HepG2 (cell line): ENCODE measurements at regions not wholly inside any gene's neighbourhood (a gene's known extent, or its start where the extent isn't known, plus 50 kb on each side); places are given as distances from the start of the nearest gene placed in this dataset.

Source experiments
- ATAC-seq: fragments of 200-7000 bp; cut with Tn5 transposase; 3 replicates; pipeline ENCODE4 v1.9.1; 2020; ENCODE audit warnings: mild to moderate bottlenecking, moderate library complexity
- BruUV-seq: library from RNA; stranded (reverse); fragments of 400-500 nt; replicated peaks from 2 replicates; lab custom pipeline; 2021; lab: Mats Ljungman, UMichigan
- CTCF ChIA-PET: fragments of 300-600 bp; formaldehyde crosslinking; extraction: SDS; loops from one replicate; lab custom pipeline; 2021; ENCODE audit warnings: low total read pairs, inconsistent platforms, low intra/inter-chr PET ratio; lab: Yijun Ruan, JAX
- POLR2A ChIA-PET: fragments of 350-600 bp; sonication (Branson Sonifier 250); formaldehyde crosslinking; loops from one replicate; lab custom pipeline; 2020; ENCODE audit warnings: antibody characterized with exemption, inconsistent platforms; lab: Yijun Ruan, JAX
- DNase-seq: peaks from one replicate; pipeline ENCODE4 v3.0.0-alpha.2; 2015; ENCODE audit warnings: low spot score
- FAIRE-seq: peaks from 3 replicates; lab custom pipeline; 2011; peaks lifted over from hg19 to GRCh38; lab: Jason Lieb, UNC
- H2AFZ ChIP-seq: one replicate; pipeline ENCODE4 v1.6.1; 2011; ENCODE audit warnings: low read length, inconsistent platforms
- H3K27ac ChIP-seq: fragments of 300-600 bp; 3 replicates; pipeline ENCODE4 v1.8.0; 2011; ENCODE audit warnings: mixed run types, mild to moderate bottlenecking, mixed read lengths, low read length, inconsistent platforms; ENCODE audit not compliant: insufficient read depth; ENCODE audit errors: extremely low read length
- H3K27me3 ChIP-seq, 2 experiments: fragments of 200-600 bp in 1 of 2; 2 replicates in 1 of 2; 3 replicates in 1 of 2; pipeline versions ENCODE4 v1.6.0 to v1.8.0; 2011; ENCODE audit warnings: low read length in 2 of 2, mild to moderate bottlenecking in 2 of 2, moderate library complexity in 2 of 2, inconsistent platforms in 1 of 2; ENCODE audit not compliant: insufficient read depth in 2 of 2, control insufficient read depth in 1 of 2
- H3K36me3 ChIP-seq, 2 experiments: fragments of 200-600 bp in 1 of 2; replicated peaks in 1 of 2; 2 replicates in 1 of 2; 3 replicates in 1 of 2; pipeline versions ENCODE4 v1.5.1 to v1.8.0; 2011; ENCODE audit warnings: low read length in 2 of 2, inconsistent platforms in 1 of 2; ENCODE audit not compliant: insufficient read depth in 2 of 2, control insufficient read depth in 1 of 2
- H3K4me1 ChIP-seq: 2 replicates; pipeline ENCODE4 v1.5.1; 2012; ENCODE audit warnings: low read length, inconsistent platforms; ENCODE audit not compliant: insufficient read depth
- H3K4me2 ChIP-seq: 2 replicates; pipeline ENCODE4 v1.6.0; 2011; ENCODE audit warnings: low read depth, low read length, inconsistent platforms
- H3K4me3 ChIP-seq, 3 experiments: fragments of 200-600 bp in 1 of 3; sonication (generic), shearing (Covaris generic) in 1 of 3; replicated peaks in 1 of 3; 2 replicates each; pipeline ENCODE4 v1.5.1; 2011 to 2016; ENCODE audit warnings: low read length in 3 of 3, inconsistent platforms in 2 of 3, low read depth in 2 of 3, mild to moderate bottlenecking in 2 of 3, control low read depth in 1 of 3, mixed read lengths in 1 of 3; ENCODE audit not compliant: insufficient read depth in 1 of 3
- H3K79me2 ChIP-seq: one replicate; pipeline ENCODE4 v1.6.1; 2011; ENCODE audit warnings: low read length, inconsistent platforms; ENCODE audit not compliant: insufficient read depth
- H3K9ac ChIP-seq: 2 replicates; pipeline ENCODE4 v1.6.0; 2011; ENCODE audit warnings: mild to moderate bottlenecking, low read depth, low read length, inconsistent platforms; ENCODE audit not compliant: insufficient read depth
- H3K9me3 ChIP-seq: 2 replicates; pipeline ENCODE4 v1.5.1; 2012; ENCODE audit warnings: mild to moderate bottlenecking, low read length
- H4K20me1 ChIP-seq: 2 replicates; pipeline ENCODE4 v1.6.0; 2011; ENCODE audit warnings: inconsistent platforms, mild to moderate bottlenecking, low read length, moderate library complexity; ENCODE audit not compliant: insufficient read depth
- BRCA1 ChIP-seq: sonication (generic); formaldehyde crosslinking; IDR thresholded peaks from 2 replicates; pipeline ENCODE4 v1.4.0; 2020; ENCODE audit warnings: missing genetic modification reagents
- EED ChIP-seq: sonication (generic); formaldehyde crosslinking; IDR thresholded peaks from 2 replicates; pipeline ENCODE4 v1.5.0; 2020; ENCODE audit warnings: mild to moderate bottlenecking, missing genetic modification reagents
- JUND ChIP-seq: sonication (generic); formaldehyde crosslinking; IDR thresholded peaks from 2 replicates; pipeline ENCODE4 v1.8.0; 2022; ENCODE audit warnings: mild to moderate bottlenecking, missing genetic modification reagents
- POGZ ChIP-seq: sonication (generic); formaldehyde crosslinking; IDR thresholded peaks from 2 replicates; pipeline ENCODE4 v1.4.0; 2020; ENCODE audit warnings: mild to moderate bottlenecking, missing genetic modification reagents
- ZNF550 ChIP-seq: sonication (generic); formaldehyde crosslinking; IDR thresholded peaks from 2 replicates; pipeline ENCODE4 v1.4.0; 2020; ENCODE audit warnings: mild to moderate bottlenecking, missing genetic modification reagents, borderline replicate concordance
- WGBS: methylation state at CpG from one replicate; pipeline ENCODE4 v1.1.6; 2017; ENCODE audit warnings: low lambda C conversion rate; 5-methylcytosine and 5-hydroxymethylcytosine counted together
- in situ Hi-C: cut with HindIII; loops from 2 replicates; pipeline ENCODE4 v1.10.0; 2017; ENCODE audit warnings: low pct_unique_long_range_greater_than_20kb; ENCODE audit not compliant: extremely low pct_ligation_motif_present
- intact Hi-C: fragments of 100-400 bp; cut with micrococcal nuclease; formaldehyde crosslinking; loops from one replicate; pipeline ENCODE4 v1.10.0; 2022; ENCODE audit not compliant: unreplicated experiment
- TF ChIP-seq, protein P1 (sequence below): sonication (generic); formaldehyde crosslinking; IDR thresholded peaks from 2 replicates; pipeline ENCODE4 v1.4.0; 2020; ENCODE audit warnings: missing genetic modification reagents
- TF ChIP-seq, protein P2 (sequence below): sonication (generic); formaldehyde crosslinking; IDR thresholded peaks from 2 replicates; pipeline ENCODE4 v1.4.0; 2020; ENCODE audit warnings: mild to moderate bottlenecking, missing genetic modification reagents

DNA sequence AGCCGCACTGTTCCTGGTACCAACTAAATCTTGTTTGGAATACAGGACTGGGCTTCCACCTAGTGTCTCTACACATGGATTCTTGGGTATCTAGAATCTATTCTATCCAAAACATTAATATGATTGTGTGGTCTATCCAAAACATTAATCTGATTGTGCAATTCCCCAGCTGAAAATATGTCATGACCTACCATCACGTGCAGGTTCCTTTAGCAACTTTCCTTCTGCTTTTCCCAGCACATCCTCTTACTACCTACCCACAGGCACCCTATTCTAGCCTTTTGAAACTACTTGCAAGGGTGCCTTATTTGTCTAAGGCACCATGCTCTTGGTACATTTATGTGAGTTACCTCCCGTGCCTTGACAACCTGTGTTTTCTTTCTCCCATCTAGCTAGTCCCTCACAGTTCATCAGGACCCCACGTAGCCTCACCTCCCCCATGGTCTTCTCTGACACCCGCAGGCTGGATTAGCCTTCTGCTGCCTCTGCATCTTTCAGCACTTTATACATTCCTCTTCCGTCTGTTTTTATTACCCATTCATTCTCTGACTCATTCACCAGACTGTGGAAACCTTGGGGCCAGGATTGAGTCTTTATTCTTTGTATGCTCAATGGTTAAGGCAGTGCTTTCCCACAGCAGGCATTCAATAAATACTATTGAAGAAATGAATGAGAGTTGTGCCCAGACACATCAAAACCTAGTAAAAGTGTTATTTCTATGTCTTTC is 88.8 kb upstream of the FAM9B start (continued):
- TF ChIP-seq, protein P1, sequence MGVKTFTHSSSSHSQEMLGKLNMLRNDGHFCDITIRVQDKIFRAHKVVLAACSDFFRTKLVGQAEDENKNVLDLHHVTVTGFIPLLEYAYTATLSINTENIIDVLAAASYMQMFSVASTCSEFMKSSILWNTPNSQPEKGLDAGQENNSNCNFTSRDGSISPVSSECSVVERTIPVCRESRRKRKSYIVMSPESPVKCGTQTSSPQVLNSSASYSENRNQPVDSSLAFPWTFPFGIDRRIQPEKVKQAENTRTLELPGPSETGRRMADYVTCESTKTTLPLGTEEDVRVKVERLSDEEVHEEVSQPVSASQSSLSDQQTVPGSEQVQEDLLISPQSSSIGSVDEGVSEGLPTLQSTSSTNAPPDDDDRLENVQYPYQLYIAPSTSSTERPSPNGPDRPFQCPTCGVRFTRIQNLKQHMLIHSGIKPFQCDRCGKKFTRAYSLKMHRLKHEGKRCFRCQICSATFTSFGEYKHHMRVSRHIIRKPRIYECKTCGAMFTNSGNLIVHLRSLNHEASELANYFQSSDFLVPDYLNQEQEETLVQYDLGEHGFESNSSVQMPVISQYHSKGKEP (CRISPR knock-in tag): no peak
- no peak for TF ChIP-seq EED (CRISPR knock-in tag)

DNA sequence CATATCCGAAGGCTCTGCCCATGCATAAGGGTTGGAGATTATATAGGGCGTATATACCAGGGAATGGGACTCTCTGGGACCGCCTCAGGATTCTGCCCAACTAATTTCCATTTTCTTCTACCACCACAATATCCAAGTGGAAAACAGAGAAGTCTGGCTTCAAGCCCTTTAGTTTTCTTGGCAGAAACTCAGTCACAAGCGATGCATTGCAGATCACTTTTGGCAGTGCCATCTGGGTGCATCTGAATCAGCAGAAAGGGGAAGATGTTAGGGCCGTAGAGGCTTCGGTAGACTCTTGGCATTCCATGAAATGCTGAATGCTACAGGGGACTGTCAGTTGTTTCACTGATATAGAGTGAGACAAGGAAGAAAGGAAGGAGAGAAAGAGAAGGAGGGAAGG is 94.1 kb upstream of the FAM9B start:
- no peaks in the 10 kb centered on the region for H3K27me3 ChIP-seq
- TF ChIP-seq ZNF550: no peak
- TF ChIP-seq, protein P2, sequence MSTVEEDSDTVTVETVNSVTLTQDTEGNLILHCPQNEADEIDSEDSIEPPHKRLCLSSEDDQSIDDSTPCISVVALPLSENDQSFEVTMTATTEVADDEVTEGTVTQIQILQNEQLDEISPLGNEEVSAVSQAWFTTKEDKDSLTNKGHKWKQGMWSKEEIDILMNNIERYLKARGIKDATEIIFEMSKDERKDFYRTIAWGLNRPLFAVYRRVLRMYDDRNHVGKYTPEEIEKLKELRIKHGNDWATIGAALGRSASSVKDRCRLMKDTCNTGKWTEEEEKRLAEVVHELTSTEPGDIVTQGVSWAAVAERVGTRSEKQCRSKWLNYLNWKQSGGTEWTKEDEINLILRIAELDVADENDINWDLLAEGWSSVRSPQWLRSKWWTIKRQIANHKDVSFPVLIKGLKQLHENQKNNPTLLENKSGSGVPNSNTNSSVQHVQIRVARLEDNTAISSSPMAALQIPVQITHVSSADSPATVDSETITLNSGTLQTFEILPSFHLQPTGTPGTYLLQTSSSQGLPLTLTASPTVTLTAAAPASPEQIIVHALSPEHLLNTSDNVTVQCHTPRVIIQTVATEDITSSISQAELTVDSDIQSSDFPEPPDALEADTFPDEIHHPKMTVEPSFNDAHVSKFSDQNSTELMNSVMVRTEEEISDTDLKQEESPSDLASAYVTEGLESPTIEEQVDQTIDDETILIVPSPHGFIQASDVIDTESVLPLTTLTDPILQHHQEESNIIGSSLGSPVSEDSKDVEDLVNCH (CRISPR knock-in tag): no peak
- no peak for TF ChIP-seq JUND (CRISPR knock-in tag)
- no peak for TF ChIP-seq POGZ
- no peak for TF ChIP-seq BRCA1
- in situ Hi-C loops (no loop called here), intact Hi-C loops (no loop called here)
- H3K27ac ChIP-seq: no peak overlapping the region
- H3K4me2 ChIP-seq: no peak overlapping the region
- no peak overlapping the region for H2AFZ ChIP-seq
- 12% methylated on average over 4 of the region's 6 CpGs for WGBS
- DNase-seq (no peak), FAIRE-seq (no peak), ATAC-seq (no peak)
- no peak overlapping the region for H3K9ac ChIP-seq
- no peaks in the 10 kb centered on the region for H3K79me2 ChIP-seq
- no peaks in the 10 kb centered on the region for H4K20me1 ChIP-seq
- H3K4me1 ChIP-seq: no peaks in the 10 kb centered on the region
- POLR2A ChIA-PET: no interaction called here
- no peaks in the 10 kb centered on the region for H3K9me3 ChIP-seq
- no peak overlapping the region for H3K4me3 ChIP-seq
- H3K36me3 ChIP-seq: no peaks in the 10 kb centered on the region
- no TSS peak for BruUV-seq
- CTCF ChIA-PET: no interaction called here
